Choroid plexus epithelial cell (primary cell): ENCODE measurements at regions not wholly inside any gene's neighbourhood (a gene's known extent, or its start where the extent isn't known, plus 50 kb on each side); places are given as distances from the start of the nearest gene placed in this dataset.

ENCODE experiments used
- DNase-seq: peaks from one replicate; pipeline ENCODE4 v3.0.0-alpha.2; 2010; ENCODE audit warnings: low read depth
- H3K4me3 ChIP-seq: 2 replicates; pipeline ENCODE4 v1.5.1; 2011; ENCODE audit warnings: low read depth, mild to moderate bottlenecking, control low read depth, low read length, moderate library complexity
- TF ChIP-seq, protein P1 (sequence below): conservative IDR thresholded peaks from 2 replicates; pipeline ENCODE4 v1.5.1; 2011; ENCODE audit warnings: low read depth, mild to moderate bottlenecking, control low read depth, inconsistent platforms, low read length, moderate library complexity

- no peak overlapping the region for H3K4me3 ChIP-seq
- no peak for DNase-seq
- TF ChIP-seq, protein P1, sequence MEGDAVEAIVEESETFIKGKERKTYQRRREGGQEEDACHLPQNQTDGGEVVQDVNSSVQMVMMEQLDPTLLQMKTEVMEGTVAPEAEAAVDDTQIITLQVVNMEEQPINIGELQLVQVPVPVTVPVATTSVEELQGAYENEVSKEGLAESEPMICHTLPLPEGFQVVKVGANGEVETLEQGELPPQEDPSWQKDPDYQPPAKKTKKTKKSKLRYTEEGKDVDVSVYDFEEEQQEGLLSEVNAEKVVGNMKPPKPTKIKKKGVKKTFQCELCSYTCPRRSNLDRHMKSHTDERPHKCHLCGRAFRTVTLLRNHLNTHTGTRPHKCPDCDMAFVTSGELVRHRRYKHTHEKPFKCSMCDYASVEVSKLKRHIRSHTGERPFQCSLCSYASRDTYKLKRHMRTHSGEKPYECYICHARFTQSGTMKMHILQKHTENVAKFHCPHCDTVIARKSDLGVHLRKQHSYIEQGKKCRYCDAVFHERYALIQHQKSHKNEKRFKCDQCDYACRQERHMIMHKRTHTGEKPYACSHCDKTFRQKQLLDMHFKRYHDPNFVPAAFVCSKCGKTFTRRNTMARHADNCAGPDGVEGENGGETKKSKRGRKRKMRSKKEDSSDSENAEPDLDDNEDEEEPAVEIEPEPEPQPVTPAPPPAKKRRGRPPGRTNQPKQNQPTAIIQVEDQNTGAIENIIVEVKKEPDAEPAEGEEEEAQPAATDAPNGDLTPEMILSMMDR = no peak
These were observed 102.4 kb downstream of the CCT6B start for GRCh38 chr17:34858591-34859565.

GRCh38 chr17:34853924-34854323, 107.3 kb downstream of the CCT6B start:
- DNase-seq = no peak
- H3K4me3 ChIP-seq = no peak overlapping the region
- TF ChIP-seq, protein P1 = no peak

DNA sequence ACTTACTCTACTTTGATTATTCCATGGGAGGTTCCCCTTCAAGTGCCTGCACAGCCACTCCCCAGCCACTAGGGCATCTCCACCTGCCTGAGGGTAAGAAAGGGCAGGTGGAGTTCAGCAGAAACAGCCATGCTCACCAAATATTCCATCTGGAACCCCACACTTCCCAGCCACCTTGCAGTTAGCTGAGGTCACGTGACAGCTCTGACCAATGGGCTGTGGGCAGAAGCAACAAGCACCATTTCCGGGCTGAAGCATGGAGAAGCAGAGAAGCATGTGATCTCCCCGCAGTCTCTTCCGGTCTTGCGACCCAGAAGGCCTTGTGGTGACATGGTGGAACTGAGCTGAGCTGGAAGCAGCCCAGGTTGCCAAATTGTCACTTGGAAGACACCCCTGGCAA, 108.6 kb downstream of the CCT6B start:
- no peak overlapping the region for H3K4me3 ChIP-seq
- no peak for DNase-seq
- TF ChIP-seq, protein P1 = no peak

DNA sequence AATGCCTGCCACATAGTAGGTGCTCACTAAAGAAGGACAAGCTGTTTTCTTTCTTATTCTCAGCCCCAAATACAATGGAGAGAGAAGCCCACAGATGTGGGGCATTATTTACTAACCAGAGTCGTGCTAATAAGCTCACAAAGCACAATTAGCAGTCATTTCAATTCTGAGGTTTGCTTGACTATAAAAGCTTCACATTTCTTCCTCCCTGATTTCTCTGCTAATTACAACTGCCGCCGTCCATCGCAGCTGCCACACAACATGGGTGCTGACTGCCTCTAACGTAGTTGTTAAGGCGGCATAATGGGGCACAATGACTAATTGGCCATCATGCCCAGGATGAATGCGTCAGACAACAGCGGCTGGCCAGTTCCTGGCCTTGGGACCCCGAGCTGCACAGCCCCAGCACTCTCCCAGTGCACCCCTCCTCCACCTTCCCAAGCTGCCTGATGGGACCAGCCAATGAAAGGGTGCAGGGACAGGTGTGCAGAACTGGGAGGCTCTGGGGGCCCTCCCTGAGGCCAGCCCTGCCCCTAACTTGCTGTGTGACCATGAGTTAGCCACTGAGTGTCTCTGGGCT, 109.2 kb downstream of the CCT6B start:
- no peak overlapping the region for H3K4me3 ChIP-seq
- TF ChIP-seq, protein P1 = no peak
- DNase-seq = no peak

DNA sequence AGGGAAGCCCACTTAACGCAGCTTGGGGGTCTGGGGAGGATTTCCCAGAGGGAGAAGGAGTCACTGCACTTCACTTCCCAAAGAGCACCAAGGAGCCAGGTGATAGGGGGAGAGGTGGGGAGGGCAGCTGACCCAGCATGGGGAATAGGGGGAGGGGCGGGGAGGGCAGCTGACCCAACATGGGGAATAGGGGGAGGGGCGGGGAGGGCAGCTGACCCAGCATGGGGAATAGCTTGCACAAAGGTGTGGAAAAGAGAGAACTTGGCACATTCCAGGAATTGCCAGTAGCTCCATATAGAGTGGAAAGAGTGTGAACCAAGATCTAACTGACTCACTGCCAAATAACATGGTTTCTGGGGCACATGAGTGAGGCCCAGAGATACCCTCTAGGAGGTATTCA, 110.3 kb downstream of the CCT6B start:
- TF ChIP-seq, protein P1 = no peak
- H3K4me3 ChIP-seq = no peak overlapping the region
- DNase-seq = no peak

DNA sequence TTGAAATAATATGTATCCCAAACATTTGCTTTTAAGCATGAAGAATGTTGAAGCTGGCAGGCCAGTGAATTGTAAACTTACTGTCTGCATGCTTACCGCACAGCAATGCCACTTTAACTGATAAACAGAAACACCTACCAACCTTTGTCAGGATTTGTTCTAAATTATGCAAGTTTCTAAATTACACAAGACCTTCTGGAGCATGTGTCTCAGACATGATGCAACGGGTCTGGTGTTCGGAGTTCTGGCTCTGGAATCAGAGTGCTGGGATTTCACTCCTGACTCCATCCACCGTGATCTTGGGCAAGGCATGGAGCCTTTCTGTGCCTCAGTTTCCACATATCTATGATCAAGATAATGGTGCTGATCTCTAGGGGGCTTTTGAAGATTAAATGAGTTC, 111.2 kb downstream of the CCT6B start:
- no peak overlapping the region for H3K4me3 ChIP-seq

More for the DNA sequence above, 111.2 kb downstream of the CCT6B start:
- TF ChIP-seq, protein P1 = no peak
- DNase-seq = no peak
